B cell (primary cell): ENCODE measurements at regions not wholly inside any gene's neighbourhood (a gene's known extent, or its start where the extent isn't known, plus 50 kb on each side); places are given as distances from the start of the nearest gene placed in this dataset.

Source experiments
- ATAC-seq: fragments of 200-7000 bp; cut with Tn5 transposase; one replicate; pipeline ENCODE4 v1.10.0; 2021; ENCODE audit warnings: low read depth, mild to moderate bottlenecking, moderate number of reproducible peaks, moderate library complexity
- CTCF ChIA-PET: fragments of 350-600 bp; sonication (Branson Sonifier 250); formaldehyde crosslinking; loops from one replicate; lab custom pipeline; 2021; ENCODE audit warnings: antibody characterized with exemption, inconsistent platforms; lab: Charles Lee
- POLR2A ChIA-PET: fragments of 350-600 bp; sonication (Branson Sonifier 250); formaldehyde crosslinking; loops from one replicate; lab custom pipeline; 2021; ENCODE audit warnings: antibody characterized with exemption; lab: Charles Lee
- DNase-seq: peaks from one replicate; pipeline ENCODE4 v3.0.0; 2013
- H2AFZ ChIP-seq: 2 replicates; pipeline ENCODE4 v1.6.1; 2012; ENCODE audit warnings: mild to moderate bottlenecking, low read depth, low read length; ENCODE audit not compliant: insufficient read depth, poor library complexity, severe bottlenecking
- H3K27ac ChIP-seq, 2 donors: 1 replicate in 1 of 2; 2 replicates in 1 of 2; pipeline ENCODE4 v1.5.1; 2012 to 2013; ENCODE audit warnings: low read length in 2 of 2, mild to moderate bottlenecking in 2 of 2, moderate library complexity in 1 of 2
- H3K27me3 ChIP-seq, 4 experiments: fragments of 200-600 bp in 1 of 4; sonication (generic) in 1 of 4; replicated peaks in 1 of 4; 1 replicate in 2 of 4; 2 replicates in 2 of 4; pipeline versions ENCODE4 v1.6.1 to v1.7.0; 2013 to 2016; ENCODE audit warnings: low read length in 3 of 4, mild to moderate bottlenecking in 2 of 4, mixed read lengths in 1 of 4, moderate library complexity in 1 of 4; ENCODE audit not compliant: insufficient read depth in 4 of 4, control insufficient read depth in 3 of 4; ENCODE audit errors: control extremely low read depth in 1 of 4
- H3K36me3 ChIP-seq, 2 experiments: replicated peaks in 1 of 2; 1 replicate in 1 of 2; 2 replicates in 1 of 2; pipeline versions ENCODE4 v1.6.1 to v1.7.1; 2013; ENCODE audit warnings: low read length in 1 of 2; ENCODE audit not compliant: insufficient read depth in 2 of 2, control insufficient read depth in 1 of 2; ENCODE audit errors: control extremely low read depth in 1 of 2, extremely low read depth in 1 of 2
- H3K4me1 ChIP-seq, 2 donors: fragments of 200-600 bp in 1 of 2; sonication (generic) in 1 of 2; 1 replicate in 1 of 2; 2 replicates in 1 of 2; pipeline versions ENCODE4 v1.5.1 to v1.6.1; 2013 to 2017; ENCODE audit warnings: low read length in 2 of 2; ENCODE audit not compliant: control insufficient read depth in 2 of 2, insufficient read depth in 2 of 2
- H3K4me2 ChIP-seq: replicated peaks from 2 replicates; pipeline ENCODE3; 2012; ENCODE audit warnings: mild to moderate bottlenecking, low read depth, low read length; ENCODE audit not compliant: poor library complexity, severe bottlenecking
- H3K4me3 ChIP-seq, 5 experiments: fragments of 200-600 bp in 1 of 5; sonication (generic) in 1 of 5; 1 replicate in 3 of 5; 2 replicates in 2 of 5; pipeline versions ENCODE4 v1.5.1 to v1.7.0; 2011 to 2016; ENCODE audit warnings: low read length in 4 of 5, mild to moderate bottlenecking in 4 of 5, low read depth in 2 of 5, control low read depth in 1 of 5, moderate library complexity in 1 of 5; ENCODE audit not compliant: insufficient read depth in 1 of 5; ENCODE audit errors: control extremely low read depth in 1 of 5, extremely low read depth in 1 of 5
- H3K79me2 ChIP-seq: fragments of 200-600 bp; sonication (generic); one replicate; pipeline ENCODE4 v1.6.0; 2016; ENCODE audit warnings: low read length; ENCODE audit not compliant: control insufficient read depth, insufficient read depth
- H3K9ac ChIP-seq: fragments of 200-600 bp; sonication (generic); 2 replicates; pipeline ENCODE4 v1.6.1; 2017; ENCODE audit warnings: mild to moderate bottlenecking, low read length, moderate library complexity
- H3K9me3 ChIP-seq, 3 donors: one replicate each; pipeline versions ENCODE4 v1.6.1 to v1.7.1; 2013; ENCODE audit warnings: low read length in 2 of 3; ENCODE audit not compliant: control insufficient read depth in 2 of 3, insufficient read depth in 1 of 3; ENCODE audit errors: control extremely low read depth in 1 of 3
- H4K20me1 ChIP-seq: 2 replicates; pipeline ENCODE4 v1.6.0; 2012; ENCODE audit warnings: mild to moderate bottlenecking, low read length; ENCODE audit not compliant: insufficient read depth, control insufficient read depth, poor library complexity, severe bottlenecking
- H3K27ac Mint-ChIP-seq: one replicate; pipeline ENCODE4 v1.8.0; 2021; ENCODE audit warnings: mixed read lengths
- H3K27me3 Mint-ChIP-seq: one replicate; pipeline ENCODE4 v1.8.0; 2021; ENCODE audit warnings: mixed read lengths
- H3K4me1 Mint-ChIP-seq: one replicate; pipeline ENCODE4 v1.8.0; 2021; ENCODE audit warnings: mixed read lengths
- H3K4me3 Mint-ChIP-seq: one replicate; pipeline ENCODE4 v1.8.0; 2021; ENCODE audit warnings: mixed read lengths
- H3K9me3 Mint-ChIP-seq: one replicate; pipeline ENCODE4 v1.8.0; 2022; ENCODE audit warnings: mixed read lengths; ENCODE audit not compliant: insufficient read depth
- EZH2 ChIP-seq: IDR thresholded peaks from 2 replicates; pipeline ENCODE4 v1.6.1; 2012; ENCODE audit warnings: borderline replicate concordance, low read depth, mild to moderate bottlenecking, moderate library complexity, low read length; ENCODE audit not compliant: insufficient read depth, poor library complexity, severe bottlenecking
- WGBS: methylation state at CpG from one replicate; pipeline ENCODE4 v1.1.5; 2013; ENCODE audit warnings: missing lambda C conversion rate; ENCODE audit not compliant: insufficient coverage; 5-methylcytosine and 5-hydroxymethylcytosine counted together
- intact Hi-C: fragments of 100-400 bp; cut with micrococcal nuclease; formaldehyde crosslinking; loops from one replicate; pipeline ENCODE4 v1.10.0; 2022
- TF ChIP-seq, protein P1 (sequence below): fragments of 200-600 bp; IDR thresholded peaks from one replicate; pipeline ENCODE4 v1.8.0; 2022; ENCODE audit warnings: antibody characterized with exemption, mild to moderate bottlenecking

DNA sequence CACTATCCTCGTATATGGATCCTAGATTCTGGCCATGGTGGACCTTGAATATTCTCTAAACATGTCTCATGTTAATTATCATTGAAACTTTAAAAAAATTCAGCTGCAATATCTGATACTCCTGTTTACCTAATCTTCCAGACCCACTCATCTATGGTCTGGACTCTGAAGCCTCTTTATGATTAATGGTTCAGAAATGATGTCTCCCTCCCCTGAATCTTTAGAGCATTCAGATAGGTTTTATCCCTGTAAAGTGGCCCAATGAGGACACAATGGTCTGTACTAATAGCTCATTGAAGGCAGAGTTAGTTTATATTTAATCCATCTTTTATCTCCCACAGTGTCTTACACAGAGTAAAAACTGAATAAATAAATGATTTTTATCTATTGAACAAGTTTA, 53.0 kb upstream of the DUSP10 start:
- intact Hi-C loops, result loop anchor here (1.0 to 10.0 kb wide), 3 partner anchors 14 to 920 kb away; partner anchors contain the start of gene HLX
- H2AFZ ChIP-seq, result no peak overlapping the region
- no CpG with 5 or more reads among the region's 1 CpG for WGBS

More for the DNA sequence above, 53.0 kb upstream of the DUSP10 start:
- H3K4me1 Mint-ChIP-seq, result peaks cover 45% of the 10 kb centered on the region
- Histone ChIP-seq H3K9ac (no peak overlapping the region), H3K27ac (peak overlapping the region in 1 of 2 donors; percentile 99), H3K27me3 (no peaks in the 10 kb centered on the region), H3K4me2 (peak overlapping the region; percentile 12), H3K4me1 (peaks cover 36 to 37% of the 10 kb centered on the region in 2 donors), H3K36me3 (no peaks in the 10 kb centered on the region), H3K9me3 (peaks cover 0 to 4% (median 3%) of the 10 kb centered on the region in 3 donors), H3K79me2 (no peaks in the 10 kb centered on the region), H4K20me1 (no peaks in the 10 kb centered on the region), H3K4me3 (no peak overlapping the region)
- peaks cover 9% of the 10 kb centered on the region for H3K9me3 Mint-ChIP-seq
- no peak for ATAC-seq
- DNase-seq, result no peak
- peak overlapping the region; percentile 69 for H3K4me3 Mint-ChIP-seq
- H3K27me3 Mint-ChIP-seq, result no peaks in the 10 kb centered on the region
- H3K27ac Mint-ChIP-seq, result peak overlapping the region; percentile 92
- TF ChIP-seq, protein P1, sequence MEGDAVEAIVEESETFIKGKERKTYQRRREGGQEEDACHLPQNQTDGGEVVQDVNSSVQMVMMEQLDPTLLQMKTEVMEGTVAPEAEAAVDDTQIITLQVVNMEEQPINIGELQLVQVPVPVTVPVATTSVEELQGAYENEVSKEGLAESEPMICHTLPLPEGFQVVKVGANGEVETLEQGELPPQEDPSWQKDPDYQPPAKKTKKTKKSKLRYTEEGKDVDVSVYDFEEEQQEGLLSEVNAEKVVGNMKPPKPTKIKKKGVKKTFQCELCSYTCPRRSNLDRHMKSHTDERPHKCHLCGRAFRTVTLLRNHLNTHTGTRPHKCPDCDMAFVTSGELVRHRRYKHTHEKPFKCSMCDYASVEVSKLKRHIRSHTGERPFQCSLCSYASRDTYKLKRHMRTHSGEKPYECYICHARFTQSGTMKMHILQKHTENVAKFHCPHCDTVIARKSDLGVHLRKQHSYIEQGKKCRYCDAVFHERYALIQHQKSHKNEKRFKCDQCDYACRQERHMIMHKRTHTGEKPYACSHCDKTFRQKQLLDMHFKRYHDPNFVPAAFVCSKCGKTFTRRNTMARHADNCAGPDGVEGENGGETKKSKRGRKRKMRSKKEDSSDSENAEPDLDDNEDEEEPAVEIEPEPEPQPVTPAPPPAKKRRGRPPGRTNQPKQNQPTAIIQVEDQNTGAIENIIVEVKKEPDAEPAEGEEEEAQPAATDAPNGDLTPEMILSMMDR, result no peak
- TF ChIP-seq EZH2, result no peak
- CTCF ChIA-PET, result interaction anchor here (0.6 to 2.4 kb wide), 9 partner anchors 8 to 145 kb away, joined by 3 to 18 read pairs (median 3); partner anchors contain the start of gene DUSP10
- POLR2A ChIA-PET, result interaction anchor here (1.0 kb wide), 1 partner anchor 167 kb away, joined by 3 read pairs; no protein-coding TSS in a partner anchor
